ENCODE measurements at regions not wholly inside any gene's neighbourhood (a gene's known extent, or its start where the extent isn't known, plus 50 kb on each side); places are given as distances from the start of the nearest gene placed in this dataset.

- TF ChIP-seq CTCF (IDR thresholded peaks at IDR 0.05; ENCODE audit: control insufficient read depth, insufficient read depth, low read depth, low read length, missing control alignments) = peak; percentile 8
- no peak for DNase-seq (ENCODE audit: low read depth)
- no peak overlapping the region for H3K4me3 ChIP-seq (ENCODE audit: control insufficient read depth, low read depth, low read length)
These were observed 921.3 kb upstream of the NR2F2 start for GRCh38 chr15:95409211-95409610.

- no peak for DNase-seq (ENCODE audit: low read depth)
- no peak overlapping the region for H3K4me3 ChIP-seq (ENCODE audit: control insufficient read depth, low read depth, low read length)
- no peak for TF ChIP-seq CTCF (IDR thresholded peaks at IDR 0.05; ENCODE audit: control insufficient read depth, insufficient read depth, low read depth, low read length, missing control alignments)
These were observed 920.7 kb upstream of the NR2F2 start for GRCh38 chr15:95409626-95410310.

- no peak for DNase-seq (ENCODE audit: low read depth)
- H3K4me3 ChIP-seq (ENCODE audit: control insufficient read depth, low read depth, low read length) = no peak overlapping the region
- no peak for TF ChIP-seq CTCF (IDR thresholded peaks at IDR 0.05; ENCODE audit: control insufficient read depth, insufficient read depth, low read depth, low read length, missing control alignments)
These were observed 919.7 kb upstream of the NR2F2 start for GRCh38 chr15:95410757-95411156.

- no peak for DNase-seq (ENCODE audit: low read depth)
- no peak overlapping the region for H3K4me3 ChIP-seq (ENCODE audit: control insufficient read depth, low read depth, low read length)
- no peak for TF ChIP-seq CTCF (IDR thresholded peaks at IDR 0.05; ENCODE audit: control insufficient read depth, insufficient read depth, low read depth, low read length, missing control alignments)
These were observed 913.9 kb upstream of the NR2F2 start for GRCh38 chr15:95416576-95416975.

GRCh38 chr15:95417761-95418160 lies 912.7 kb upstream of the NR2F2 start:
- DNase-seq (ENCODE audit: low read depth) = peak; percentile 25
- no peak for TF ChIP-seq CTCF (IDR thresholded peaks at IDR 0.05; ENCODE audit: control insufficient read depth, insufficient read depth, low read depth, low read length, missing control alignments)
- H3K4me3 ChIP-seq (ENCODE audit: control insufficient read depth, low read depth, low read length) = no peak overlapping the region

- H3K4me3 ChIP-seq (ENCODE audit: control insufficient read depth, low read depth, low read length) = no peak overlapping the region
- DNase-seq (ENCODE audit: low read depth) = no peak
- no peak for TF ChIP-seq CTCF (IDR thresholded peaks at IDR 0.05; ENCODE audit: control insufficient read depth, insufficient read depth, low read depth, low read length, missing control alignments)
These were observed 908.2 kb upstream of the NR2F2 start for GRCh38 chr15:95422255-95422654.

Data from AG09309 (cell line).